ENCODE measurements at regions not wholly inside any gene's neighbourhood (a gene's known extent, or its start where the extent isn't known, plus 50 kb on each side); places are given as distances from the start of the nearest gene placed in this dataset.

GRCh38 chr11:29282088-29282487 is 734.7 kb downstream of the KCNA4 start:
- Mint-ChIP-seq H3K27ac (no peak overlapping the region), H3K4me3 (no peak overlapping the region), H3K27me3 (no peaks in the 10 kb centered on the region), H3K9me3 (peaks cover 5% of the 10 kb centered on the region), H3K4me1 (ENCODE audit: low read depth) (no peaks in the 10 kb centered on the region), H3K36me3 (ENCODE audit: low read depth) (no peaks in the 10 kb centered on the region)
- H3K4me1 ChIP-seq (ENCODE audit: insufficient read depth, low read length), result no peaks in the 10 kb centered on the region
- no peak overlapping the region for H3K4me3 ChIP-seq (ENCODE audit: low read length)
- DNase-seq, result no peak
- no peaks in the 10 kb centered on the region for H3K36me3 ChIP-seq (ENCODE audit: insufficient read depth, low read length)
- ChIA-PET POLR2A (no interaction called here), CTCF (no interaction called here)
- no peak overlapping the region for H3K27ac ChIP-seq (ENCODE audit: low read depth in 1 of 2, low read length in 2 of 2)
- no peaks in the 10 kb centered on the region for H3K27me3 ChIP-seq (ENCODE audit: control insufficient read depth in 1 of 2, insufficient read depth in 2 of 2, low read length in 2 of 2)
- TF ChIP-seq, protein P1, sequence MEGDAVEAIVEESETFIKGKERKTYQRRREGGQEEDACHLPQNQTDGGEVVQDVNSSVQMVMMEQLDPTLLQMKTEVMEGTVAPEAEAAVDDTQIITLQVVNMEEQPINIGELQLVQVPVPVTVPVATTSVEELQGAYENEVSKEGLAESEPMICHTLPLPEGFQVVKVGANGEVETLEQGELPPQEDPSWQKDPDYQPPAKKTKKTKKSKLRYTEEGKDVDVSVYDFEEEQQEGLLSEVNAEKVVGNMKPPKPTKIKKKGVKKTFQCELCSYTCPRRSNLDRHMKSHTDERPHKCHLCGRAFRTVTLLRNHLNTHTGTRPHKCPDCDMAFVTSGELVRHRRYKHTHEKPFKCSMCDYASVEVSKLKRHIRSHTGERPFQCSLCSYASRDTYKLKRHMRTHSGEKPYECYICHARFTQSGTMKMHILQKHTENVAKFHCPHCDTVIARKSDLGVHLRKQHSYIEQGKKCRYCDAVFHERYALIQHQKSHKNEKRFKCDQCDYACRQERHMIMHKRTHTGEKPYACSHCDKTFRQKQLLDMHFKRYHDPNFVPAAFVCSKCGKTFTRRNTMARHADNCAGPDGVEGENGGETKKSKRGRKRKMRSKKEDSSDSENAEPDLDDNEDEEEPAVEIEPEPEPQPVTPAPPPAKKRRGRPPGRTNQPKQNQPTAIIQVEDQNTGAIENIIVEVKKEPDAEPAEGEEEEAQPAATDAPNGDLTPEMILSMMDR (IDR thresholded peaks at IDR 0.05), result no peak
- no peaks in the 10 kb centered on the region for H3K9me3 ChIP-seq (ENCODE audit: control insufficient read depth in 1 of 2, insufficient read depth in 1 of 2, low read length in 2 of 2)
- no peak for ATAC-seq (ENCODE audit: poor library complexity)
- intact Hi-C loops (cut with DNase I, micrococcal nuclease), result no loop called here

- Mint-ChIP-seq H3K4me1 (ENCODE audit: low read depth) (no peaks in the 10 kb centered on the region), H3K9me3 (peaks cover 5% of the 10 kb centered on the region), H3K36me3 (ENCODE audit: low read depth) (no peaks in the 10 kb centered on the region), H3K27ac (no peak overlapping the region), H3K4me3 (no peak overlapping the region), H3K27me3 (no peaks in the 10 kb centered on the region)
- Histone ChIP-seq H3K27ac (ENCODE audit: low read depth in 1 of 2, low read length in 2 of 2) (no peak overlapping the region), H3K4me3 (ENCODE audit: low read length) (no peak overlapping the region), H3K4me1 (ENCODE audit: insufficient read depth, low read length) (no peaks in the 10 kb centered on the region), H3K27me3 (ENCODE audit: control insufficient read depth in 1 of 2, insufficient read depth in 2 of 2, low read length in 2 of 2) (no peaks in the 10 kb centered on the region), H3K9me3 (ENCODE audit: control insufficient read depth in 1 of 2, insufficient read depth in 1 of 2, low read length in 2 of 2) (peaks cover 0 to under 1% of the 10 kb centered on the region in 2 experiments), H3K36me3 (ENCODE audit: insufficient read depth, low read length) (no peaks in the 10 kb centered on the region)
- POLR2A ChIA-PET, result no interaction called here
- DNase-seq (no peak), ATAC-seq (ENCODE audit: poor library complexity) (no peak)
- TF ChIP-seq, protein P1 (IDR thresholded peaks at IDR 0.05), result no peak
- CTCF ChIA-PET, result no interaction called here
- intact Hi-C loops (cut with DNase I, micrococcal nuclease), result no loop called here
Observed at GRCh38 chr11:29281271-29281777, 735.5 kb downstream of the KCNA4 start.

DNA sequence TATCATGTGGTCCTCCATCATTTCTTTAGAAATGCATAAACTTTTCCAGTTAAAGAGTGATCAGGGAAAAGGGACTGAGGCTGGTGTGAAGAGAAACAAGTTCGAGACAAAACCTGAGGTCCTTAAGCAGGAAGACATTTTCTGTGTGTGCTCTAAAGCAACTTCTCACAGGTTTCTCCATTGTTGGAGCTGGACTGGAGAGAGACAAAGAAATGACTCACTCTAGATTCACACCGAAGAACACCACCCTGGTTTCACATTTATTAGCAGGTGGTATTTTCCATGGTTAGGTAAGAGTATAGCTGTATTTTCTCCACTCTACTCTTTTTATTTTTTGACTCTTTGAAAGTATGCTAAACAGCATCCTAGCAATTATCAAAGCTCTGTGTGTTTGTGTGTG is 736.4 kb downstream of the KCNA4 start:
- H3K4me3 ChIP-seq (ENCODE audit: low read length), result no peak overlapping the region
- Mint-ChIP-seq H3K9me3 (peaks cover 8% of the 10 kb centered on the region), H3K36me3 (ENCODE audit: low read depth) (no peaks in the 10 kb centered on the region), H3K4me3 (no peak overlapping the region), H3K27ac (no peak overlapping the region), H3K27me3 (no peaks in the 10 kb centered on the region), H3K4me1 (ENCODE audit: low read depth) (no peaks in the 10 kb centered on the region)
- H3K9me3 ChIP-seq (ENCODE audit: control insufficient read depth in 1 of 2, insufficient read depth in 1 of 2, low read length in 2 of 2), result peaks cover 0 to 5% of the 10 kb centered on the region in 2 experiments
- ChIA-PET CTCF (no interaction called here), POLR2A (no interaction called here)
- ATAC-seq (ENCODE audit: poor library complexity) (no peak), DNase-seq (no peak)
- no peaks in the 10 kb centered on the region for H3K27me3 ChIP-seq (ENCODE audit: control insufficient read depth in 1 of 2, insufficient read depth in 2 of 2, low read length in 2 of 2)
- no peaks in the 10 kb centered on the region for H3K36me3 ChIP-seq (ENCODE audit: insufficient read depth, low read length)
- intact Hi-C loops (cut with DNase I, micrococcal nuclease), result no loop called here
- H3K4me1 ChIP-seq (ENCODE audit: insufficient read depth, low read length), result no peaks in the 10 kb centered on the region
- H3K27ac ChIP-seq (ENCODE audit: low read depth in 1 of 2, low read length in 2 of 2), result no peak overlapping the region
- TF ChIP-seq, protein P1 (IDR thresholded peaks at IDR 0.05), result no peak

Measured in CD4-positive, alpha-beta T cell (primary cell).